Neuron (in vitro differentiated cells): ENCODE measurements at regions not wholly inside any gene's neighbourhood (a gene's known extent, or its start where the extent isn't known, plus 50 kb on each side); places are given as distances from the start of the nearest gene placed in this dataset.

Experiments used
- H2AFZ ChIP-seq: one replicate; pipeline ENCODE4 v1.6.1; 2013; ENCODE audit warnings: low read depth, mild to moderate bottlenecking, inconsistent platforms, low read length, moderate library complexity
- H3K27me3 ChIP-seq: one replicate; pipeline ENCODE4 v1.6.1; 2013; ENCODE audit warnings: low read length; ENCODE audit not compliant: insufficient read depth
- H3K36me3 ChIP-seq: one replicate; pipeline ENCODE4 v1.6.1; 2013; ENCODE audit warnings: low read length; ENCODE audit not compliant: insufficient read depth
- H3K4me1 ChIP-seq: one replicate; pipeline ENCODE4 v1.6.1; 2013; ENCODE audit warnings: low read length; ENCODE audit not compliant: insufficient read depth
- H3K4me3 ChIP-seq: 2 replicates; pipeline ENCODE4 v1.5.1; 2013; ENCODE audit warnings: mild to moderate bottlenecking, low read length, moderate library complexity
- H3K9me3 ChIP-seq: one replicate; pipeline ENCODE4 v1.6.1; 2013; ENCODE audit warnings: low read length

GRCh38 chr2:139969323-139969722 lies 1189.1 kb upstream of the NXPH2 start:
- Histone ChIP-seq H3K9me3 (no peaks in the 10 kb centered on the region), H3K36me3 (no peaks in the 10 kb centered on the region), H3K4me3 (no peak overlapping the region), H2AFZ (no peak overlapping the region), H3K27me3 (no peaks in the 10 kb centered on the region), H3K4me1 (no peaks in the 10 kb centered on the region)

- H3K4me3 ChIP-seq: no peak overlapping the region
- H3K9me3 ChIP-seq: no peaks in the 10 kb centered on the region
- no peaks in the 10 kb centered on the region for H3K36me3 ChIP-seq
- H2AFZ ChIP-seq: no peak overlapping the region
- H3K4me1 ChIP-seq: no peaks in the 10 kb centered on the region
- H3K27me3 ChIP-seq: no peaks in the 10 kb centered on the region
Observed at GRCh38 chr2:139968588-139968987, 1188.4 kb upstream of the NXPH2 start.

- H3K27me3 ChIP-seq: no peaks in the 10 kb centered on the region
- H3K36me3 ChIP-seq: no peaks in the 10 kb centered on the region
- H3K4me3 ChIP-seq: no peak overlapping the region
- H3K9me3 ChIP-seq: no peaks in the 10 kb centered on the region
- no peaks in the 10 kb centered on the region for H3K4me1 ChIP-seq
- H2AFZ ChIP-seq: no peak overlapping the region
Observed at GRCh38 chr2:139967665-139968064, 1187.5 kb upstream of the NXPH2 start.

GRCh38 chr2:139964721-139965440 lies 1184.7 kb upstream of the NXPH2 start:
- no peaks in the 10 kb centered on the region for H3K27me3 ChIP-seq
- no peaks in the 10 kb centered on the region for H3K4me1 ChIP-seq
- H3K4me3 ChIP-seq: no peak overlapping the region
- H3K36me3 ChIP-seq: no peaks in the 10 kb centered on the region
- no peak overlapping the region for H2AFZ ChIP-seq
- no peaks in the 10 kb centered on the region for H3K9me3 ChIP-seq

GRCh38 chr2:139963863-139964355 lies 1183.7 kb upstream of the NXPH2 start:
- Histone ChIP-seq H3K9me3 (no peaks in the 10 kb centered on the region), H3K4me3 (no peak overlapping the region), H3K27me3 (no peaks in the 10 kb centered on the region), H2AFZ (no peak overlapping the region), H3K36me3 (no peaks in the 10 kb centered on the region), H3K4me1 (no peaks in the 10 kb centered on the region)

GRCh38 chr2:139949242-139949972 lies 1169.2 kb upstream of the NXPH2 start:
- H3K27me3 ChIP-seq: no peaks in the 10 kb centered on the region
- no peaks in the 10 kb centered on the region for H3K4me1 ChIP-seq
- no peak overlapping the region for H3K4me3 ChIP-seq
- H3K9me3 ChIP-seq: no peaks in the 10 kb centered on the region
- H3K36me3 ChIP-seq: no peaks in the 10 kb centered on the region
- H2AFZ ChIP-seq: no peak overlapping the region

- Histone ChIP-seq H3K27me3 (no peaks in the 10 kb centered on the region), H3K4me1 (no peaks in the 10 kb centered on the region), H3K9me3 (no peaks in the 10 kb centered on the region), H2AFZ (no peak overlapping the region), H3K36me3 (no peaks in the 10 kb centered on the region), H3K4me3 (no peak overlapping the region)
Observed at GRCh38 chr2:139946690-139947089, 1166.5 kb upstream of the NXPH2 start.

- Histone ChIP-seq H3K27me3 (no peaks in the 10 kb centered on the region), H2AFZ (peak overlapping the region; percentile 2), H3K9me3 (no peaks in the 10 kb centered on the region), H3K4me3 (no peak overlapping the region), H3K36me3 (no peaks in the 10 kb centered on the region), H3K4me1 (no peaks in the 10 kb centered on the region)
Observed at GRCh38 chr2:139940686-139941085, 1160.5 kb upstream of the NXPH2 start.

GRCh38 chr2:139925903-139926302 lies 1145.7 kb upstream of the NXPH2 start:
- no peaks in the 10 kb centered on the region for H3K36me3 ChIP-seq
- H3K4me1 ChIP-seq: no peaks in the 10 kb centered on the region
- H3K9me3 ChIP-seq: no peaks in the 10 kb centered on the region
- no peak overlapping the region for H3K4me3 ChIP-seq
- no peak overlapping the region for H2AFZ ChIP-seq
- no peaks in the 10 kb centered on the region for H3K27me3 ChIP-seq

GRCh38 chr2:139924070-139924469 lies 1143.9 kb upstream of the NXPH2 start:
- Histone ChIP-seq H2AFZ (no peak overlapping the region), H3K27me3 (no peaks in the 10 kb centered on the region), H3K36me3 (no peaks in the 10 kb centered on the region), H3K4me3 (no peak overlapping the region), H3K9me3 (no peaks in the 10 kb centered on the region), H3K4me1 (no peaks in the 10 kb centered on the region)

GRCh38 chr2:139918982-139919381 lies 1138.8 kb upstream of the NXPH2 start:
- no peaks in the 10 kb centered on the region for H3K36me3 ChIP-seq
- no peaks in the 10 kb centered on the region for H3K4me1 ChIP-seq
- no peaks in the 10 kb centered on the region for H3K9me3 ChIP-seq
- no peaks in the 10 kb centered on the region for H3K27me3 ChIP-seq
- no peak overlapping the region for H2AFZ ChIP-seq
- H3K4me3 ChIP-seq: no peak overlapping the region

- Histone ChIP-seq H2AFZ (no peak overlapping the region), H3K36me3 (no peaks in the 10 kb centered on the region), H3K9me3 (no peaks in the 10 kb centered on the region), H3K27me3 (no peaks in the 10 kb centered on the region), H3K4me3 (no peak overlapping the region), H3K4me1 (no peaks in the 10 kb centered on the region)
Observed at GRCh38 chr2:139917690-139918384, 1137.6 kb upstream of the NXPH2 start.

- H3K27me3 ChIP-seq: no peaks in the 10 kb centered on the region
- H3K4me3 ChIP-seq: no peak overlapping the region
- H2AFZ ChIP-seq: no peak overlapping the region
- no peaks in the 10 kb centered on the region for H3K9me3 ChIP-seq
- no peaks in the 10 kb centered on the region for H3K4me1 ChIP-seq
- no peaks in the 10 kb centered on the region for H3K36me3 ChIP-seq
Observed at GRCh38 chr2:139916822-139917221, 1136.6 kb upstream of the NXPH2 start.
